ENCODE measurements at regions not wholly inside any gene's neighbourhood (a gene's known extent, or its start where the extent isn't known, plus 50 kb on each side); places are given as distances from the start of the nearest gene placed in this dataset.

GRCh38 chr2:104344306-104344705 is 509.6 kb upstream of the POU3F3 start:
- TF ChIP-seq CTCF (IDR thresholded peaks at IDR 0.05 in 2 of 3, conservative IDR thresholded peaks at IDR 0.05 in 1 of 3; ENCODE audit: borderline replicate concordance in 1 of 3, insufficient read depth in 1 of 3, low read depth in 2 of 3, low read length in 2 of 3), result no peak
- TF ChIP-seq REST (IDR thresholded peaks at IDR 0.05; ENCODE audit: low read depth), result no peak
- TF ChIP-seq POLR2A (IDR thresholded peaks at IDR 0.05; ENCODE audit: borderline replicate concordance, extremely low read depth, insufficient read depth, insufficient read length), result no peak
- TF ChIP-seq MAX (IDR thresholded peaks at IDR 0.05), result no peak
- no peak for TF ChIP-seq EZH2 (IDR thresholded peaks at IDR 0.05)
- no peak for TF ChIP-seq SIN3A (IDR thresholded peaks at IDR 0.05; ENCODE audit: low read depth)
- no peak for TF ChIP-seq SP1 (IDR thresholded peaks at IDR 0.05; ENCODE audit: low read depth)
- no peak for TF ChIP-seq ATF3 (IDR thresholded peaks at IDR 0.05)
- no peak for TF ChIP-seq POLR2AphosphoS5 (IDR thresholded peaks at IDR 0.05; ENCODE audit: low read depth, low read length)
- no peak for TF ChIP-seq EZH2phosphoT487 (IDR thresholded peaks at IDR 0.05; ENCODE audit: borderline replicate concordance)
- TF ChIP-seq SRF (IDR thresholded peaks at IDR 0.05; ENCODE audit: low read depth), result no peak
- no peak for TF ChIP-seq CEBPB (IDR thresholded peaks at IDR 0.05; ENCODE audit: low read depth)
- no peak for TF ChIP-seq YY1 (IDR thresholded peaks at IDR 0.05; ENCODE audit: extremely low read depth, insufficient replicate concordance, low read depth, low read length)
- TF ChIP-seq ZNF274 (IDR thresholded peaks at IDR 0.05; ENCODE audit: low read depth, low read length), result no peak
